PC-9 (cell line): ENCODE measurements at regions not wholly inside any gene's neighbourhood (a gene's known extent, or its start where the extent isn't known, plus 50 kb on each side); places are given as distances from the start of the nearest gene placed in this dataset.

Experiments used
- BruUV-seq: library from RNA; stranded (reverse); fragments of 400-500 nt; replicated peaks from 2 replicates; lab custom pipeline; 2021; lab: Mats Ljungman, UMichigan
- CTCF ChIA-PET: fragments of 300-600 bp; sonication (Branson Sonifier 250); formaldehyde crosslinking; loops from one replicate; lab custom pipeline; 2022; ENCODE audit warnings: antibody characterized with exemption; lab: Charles Lee
- POLR2A ChIA-PET: fragments of 300-600 bp; sonication (Branson Sonifier 250); formaldehyde crosslinking; loops from one replicate; lab custom pipeline; 2022; ENCODE audit warnings: antibody characterized with exemption; ENCODE audit not compliant: unreplicated experiment; lab: Charles Lee
- DNase-seq, 2 experiments: peaks; one replicate each; pipeline versions ENCODE4 v3.0.0 to v3.0.0-alpha.2; 2015 to 2022; ENCODE audit warnings: mixed read lengths in 1 of 2
- H2AFZ ChIP-seq: fragments of 200-600 bp; sonication (generic); 2 replicates; pipeline ENCODE4 v1.8.1; 2017; ENCODE audit warnings: antibody characterized with exemption
- H3F3A ChIP-seq: fragments of 200-600 bp; sonication (generic); 2 replicates; pipeline ENCODE4 v1.8.1; 2017; ENCODE audit warnings: antibody characterized with exemption, mild to moderate bottlenecking, low read depth; ENCODE audit not compliant: insufficient read depth
- H3K27ac ChIP-seq: fragments of 200-600 bp; sonication (generic); 2 replicates; pipeline ENCODE4 v1.6.1; 2016; ENCODE audit warnings: mixed run types
- H3K27me3 ChIP-seq: fragments of 200-600 bp; sonication (generic); 2 replicates; pipeline ENCODE4 v1.6.1; 2016; ENCODE audit warnings: low read depth, mixed run types; ENCODE audit not compliant: insufficient read depth
- H3K36me3 ChIP-seq: fragments of 200-600 bp; sonication (generic); 2 replicates; pipeline ENCODE4 v1.6.1; 2016; ENCODE audit warnings: low read depth, mixed run types
- H3K4me1 ChIP-seq: fragments of 200-600 bp; sonication (generic); replicated peaks from 2 replicates; pipeline ENCODE4 v1.6.1; 2016; ENCODE audit warnings: mixed run types; ENCODE audit not compliant: insufficient read depth
- H3K4me2 ChIP-seq: fragments of 200-600 bp; sonication (generic); 2 replicates; pipeline ENCODE4 v1.6.1; 2017; ENCODE audit warnings: mixed run types
- H3K4me3 ChIP-seq: fragments of 200-600 bp; sonication (generic); 2 replicates; pipeline ENCODE4 v1.6.1; 2016; ENCODE audit warnings: mixed run types
- H3K79me2 ChIP-seq: fragments of 200-600 bp; sonication (generic); 2 replicates; pipeline ENCODE4 v1.6.1; 2017; ENCODE audit warnings: low read depth, mixed run types
- H3K9me2 ChIP-seq: fragments of 200-600 bp; sonication (generic); 2 replicates; pipeline ENCODE4 v1.8.1; 2017; ENCODE audit warnings: mild to moderate bottlenecking; ENCODE audit not compliant: insufficient read depth
- H3K9me3 ChIP-seq: fragments of 200-600 bp; sonication (generic); 2 replicates; pipeline ENCODE4 v1.8.1; 2016; ENCODE audit warnings: low read depth; ENCODE audit not compliant: insufficient read depth
- H4K20me1 ChIP-seq: fragments of 200-600 bp; sonication (generic); 2 replicates; pipeline ENCODE4 v1.8.1; 2017; ENCODE audit not compliant: insufficient read depth
- EZH2 ChIP-seq: fragments of 200-600 bp; sonication (generic); IDR thresholded peaks from 2 replicates; pipeline ENCODE4 v1.8.0; 2017; ENCODE audit warnings: antibody characterized with exemption, low read depth
- intact Hi-C: fragments of 100-400 bp; cut with micrococcal nuclease; formaldehyde crosslinking; loops from one replicate; pipeline ENCODE4 v1.10.0; 2022; ENCODE audit not compliant: unreplicated experiment
- TF ChIP-seq, protein P1 (sequence below): fragments of 200-600 bp; sonication (generic); conservative IDR thresholded peaks from 2 replicates; pipeline ENCODE4 v1.6.1; 2017; ENCODE audit warnings: mixed run types, antibody characterized with exemption, mild to moderate bottlenecking, moderate library complexity

DNA sequence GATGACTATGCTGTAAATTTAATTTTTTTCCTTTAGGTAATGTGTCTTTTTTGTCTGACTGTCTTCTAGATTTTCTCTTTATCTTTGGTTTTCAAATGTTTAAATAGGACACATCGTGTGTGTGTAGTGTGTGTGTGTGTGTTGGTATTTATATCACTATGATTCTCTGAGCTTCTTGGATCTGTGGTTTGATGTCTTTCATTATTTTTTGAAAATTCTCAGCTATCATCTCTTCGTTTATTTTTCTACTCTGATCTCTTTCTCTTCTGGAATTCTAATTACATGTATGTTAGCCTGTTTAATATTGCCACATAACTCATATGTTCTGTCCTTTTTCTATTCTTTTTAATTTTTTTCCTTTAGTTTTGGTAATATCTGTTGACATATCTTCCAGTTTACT lies 73.5 kb upstream of the OR10AD1 start:
- no TSS peak for BruUV-seq
- intact Hi-C loops = no loop called here
- CTCF ChIA-PET = no interaction called here

DNA sequence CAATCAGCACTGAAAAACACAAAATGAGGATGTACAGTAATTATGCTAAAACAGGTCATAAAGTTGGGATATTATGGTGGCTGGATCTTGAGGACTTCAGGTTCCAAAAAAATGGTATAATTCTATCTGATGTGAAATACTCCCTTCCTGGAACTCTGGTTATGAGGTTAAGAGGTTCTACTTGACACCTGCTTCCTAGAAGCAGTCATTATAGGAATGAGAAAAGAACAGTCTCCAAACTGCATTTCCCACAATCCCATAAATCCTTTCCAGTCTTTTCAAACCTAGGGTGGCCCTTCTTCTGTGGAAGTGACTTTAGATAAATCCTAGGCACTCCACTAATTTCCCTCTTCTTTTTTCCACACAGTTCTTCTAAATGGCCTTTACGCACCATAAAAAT lies 63.7 kb upstream of the OR10AD1 start:
- TF ChIP-seq, protein P1, sequence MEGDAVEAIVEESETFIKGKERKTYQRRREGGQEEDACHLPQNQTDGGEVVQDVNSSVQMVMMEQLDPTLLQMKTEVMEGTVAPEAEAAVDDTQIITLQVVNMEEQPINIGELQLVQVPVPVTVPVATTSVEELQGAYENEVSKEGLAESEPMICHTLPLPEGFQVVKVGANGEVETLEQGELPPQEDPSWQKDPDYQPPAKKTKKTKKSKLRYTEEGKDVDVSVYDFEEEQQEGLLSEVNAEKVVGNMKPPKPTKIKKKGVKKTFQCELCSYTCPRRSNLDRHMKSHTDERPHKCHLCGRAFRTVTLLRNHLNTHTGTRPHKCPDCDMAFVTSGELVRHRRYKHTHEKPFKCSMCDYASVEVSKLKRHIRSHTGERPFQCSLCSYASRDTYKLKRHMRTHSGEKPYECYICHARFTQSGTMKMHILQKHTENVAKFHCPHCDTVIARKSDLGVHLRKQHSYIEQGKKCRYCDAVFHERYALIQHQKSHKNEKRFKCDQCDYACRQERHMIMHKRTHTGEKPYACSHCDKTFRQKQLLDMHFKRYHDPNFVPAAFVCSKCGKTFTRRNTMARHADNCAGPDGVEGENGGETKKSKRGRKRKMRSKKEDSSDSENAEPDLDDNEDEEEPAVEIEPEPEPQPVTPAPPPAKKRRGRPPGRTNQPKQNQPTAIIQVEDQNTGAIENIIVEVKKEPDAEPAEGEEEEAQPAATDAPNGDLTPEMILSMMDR = no peak
- no peak for TF ChIP-seq EZH2
- CTCF ChIA-PET = no interaction called here
- Histone ChIP-seq H3K27me3 (no peaks in the 10 kb centered on the region), H2AFZ (no peak overlapping the region), H3K9me3 (no peaks in the 10 kb centered on the region), H3F3A (no peaks in the 10 kb centered on the region), H3K27ac (no peak overlapping the region), H3K4me3 (no peak overlapping the region), H3K9me2 (no peaks in the 10 kb centered on the region), H3K79me2 (no peaks in the 10 kb centered on the region), H4K20me1 (no peaks in the 10 kb centered on the region), H3K4me1 (no peaks in the 10 kb centered on the region), H3K4me2 (no peak overlapping the region), H3K36me3 (no peaks in the 10 kb centered on the region)
- no peak for DNase-seq
- POLR2A ChIA-PET = no interaction called here
- intact Hi-C loops = no loop called here
- no TSS peak for BruUV-seq

More for the DNA sequence above, 73.5 kb upstream of the OR10AD1 start:
- Histone ChIP-seq H3K4me1 (no peaks in the 10 kb centered on the region), H3K9me3 (peaks cover 7% of the 10 kb centered on the region; the same call in 1 of the 2 replicates), H2AFZ (no peak overlapping the region), H4K20me1 (no peaks in the 10 kb centered on the region), H3K79me2 (no peaks in the 10 kb centered on the region), H3K9me2 (no peaks in the 10 kb centered on the region), H3K27me3 (0 out of 2 replicates have a peak, but pooled peaks cover 15% of the 10 kb centered on the region), H3K4me2 (no peak overlapping the region), H3K27ac (no peak overlapping the region), H3K36me3 (no peaks in the 10 kb centered on the region), H3K4me3 (no peak overlapping the region), H3F3A (no peaks in the 10 kb centered on the region)
- TF ChIP-seq, protein P1 = no peak
- TF ChIP-seq EZH2 = no peak
- DNase-seq = no peak
- POLR2A ChIA-PET = no interaction called here

DNA sequence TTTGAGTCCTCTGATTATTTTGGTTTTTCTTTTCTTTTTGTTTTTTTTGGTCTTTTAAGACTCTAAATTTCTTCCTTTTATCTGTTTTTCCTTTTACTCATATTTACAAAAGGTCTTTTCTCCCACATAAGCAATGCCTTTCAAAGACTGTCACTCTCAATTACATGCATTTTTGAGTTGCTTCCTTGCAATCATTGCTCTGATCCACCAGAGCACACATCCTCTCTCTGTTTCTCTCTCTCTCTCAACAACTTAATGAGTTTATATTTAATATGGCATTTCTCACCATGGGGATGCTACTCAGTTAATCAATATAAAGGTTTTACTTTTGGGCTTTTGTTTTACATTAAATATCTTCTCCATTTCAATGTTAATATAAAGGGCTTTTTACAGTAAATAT lies 62.7 kb upstream of the OR10AD1 start:
- H4K20me1 ChIP-seq = no peaks in the 10 kb centered on the region
- H3K36me3 ChIP-seq = no peaks in the 10 kb centered on the region
- H3K9me3 ChIP-seq = no peaks in the 10 kb centered on the region
- no peak overlapping the region for H3K27ac ChIP-seq
- H3K27me3 ChIP-seq = no peaks in the 10 kb centered on the region
- ChIA-PET POLR2A (no interaction called here), CTCF (no interaction called here)
- H3K4me2 ChIP-seq = no peak overlapping the region
- TF ChIP-seq, protein P1 = no peak
- no peak for TF ChIP-seq EZH2
- no TSS peak for BruUV-seq
- no peak for DNase-seq
- no peaks in the 10 kb centered on the region for H3K9me2 ChIP-seq
- H3K4me1 ChIP-seq = no peaks in the 10 kb centered on the region
- intact Hi-C loops = no loop called here
- H2AFZ ChIP-seq = no peak overlapping the region
- H3F3A ChIP-seq = no peaks in the 10 kb centered on the region
- H3K79me2 ChIP-seq = no peaks in the 10 kb centered on the region
- H3K4me3 ChIP-seq = no peak overlapping the region
